Kidney (tissue), 13 donors: ENCODE measurements at regions not wholly inside any gene's neighbourhood (a gene's known extent, or its start where the extent isn't known, plus 50 kb on each side); places are given as distances from the start of the nearest gene placed in this dataset.

ENCODE experiments used
- DNase-seq, 5 donors: peaks; one replicate each; pipeline ENCODE4 v3.0.0-alpha.2; 2013 to 2020
- FAIRE-seq: peaks from 2 replicates; lab custom pipeline; 2012; peaks lifted over from hg19 to GRCh38; lab: Jason Lieb, UNC
- H3K27ac ChIP-seq, 2 donors: one replicate each; pipeline ENCODE4 v1.7.0; 2013; ENCODE audit warnings: low read depth in 2 of 2, low read length in 2 of 2, inconsistent platforms in 1 of 2
- H3K27me3 ChIP-seq: one replicate; pipeline ENCODE4 v1.7.1; 2013; ENCODE audit warnings: low read length, inconsistent platforms; ENCODE audit not compliant: control insufficient read depth, insufficient read depth
- H3K36me3 ChIP-seq, 3 donors: one replicate each; pipeline versions ENCODE4 v1.7.0 to v1.7.1; 2013; ENCODE audit warnings: low read length in 3 of 3, control low read depth in 1 of 3, inconsistent platforms in 1 of 3; ENCODE audit not compliant: insufficient read depth in 3 of 3, control insufficient read depth in 2 of 3
- H3K4me1 ChIP-seq, 3 donors: one replicate each; pipeline versions ENCODE4 v1.7.0 to v1.7.1; 2013; ENCODE audit warnings: low read length in 3 of 3, inconsistent platforms in 1 of 3, low read depth in 1 of 3; ENCODE audit not compliant: control insufficient read depth in 2 of 3, insufficient read depth in 2 of 3
- H3K4me3 ChIP-seq, 3 donors: one replicate each; pipeline versions ENCODE4 v1.7.0 to v1.8.1; 2013; ENCODE audit warnings: low read length in 3 of 3, control low read depth in 1 of 3, inconsistent platforms in 1 of 3
- H3K9ac ChIP-seq, 3 donors: one replicate each; pipeline versions ENCODE4 v1.7.0 to v1.7.1; 2013; ENCODE audit warnings: low read length in 3 of 3, control low read depth in 1 of 3, inconsistent platforms in 1 of 3
- H3K9me3 ChIP-seq, 3 donors: one replicate each; pipeline versions ENCODE4 v1.7.0 to v1.7.1; 2013; ENCODE audit warnings: low read length in 3 of 3, control low read depth in 1 of 3, inconsistent platforms in 1 of 3; ENCODE audit not compliant: control insufficient read depth in 2 of 3, insufficient read depth in 1 of 3
- CTCF ChIP-seq: IDR thresholded peaks from 3 replicates; pipeline ENCODE4 v1.5.1; 2012; ENCODE audit warnings: mild to moderate bottlenecking, moderate library complexity, borderline replicate concordance; ENCODE audit not compliant: insufficient read depth; ENCODE audit errors: extremely low read depth
- intact Hi-C: fragments of 100-400 bp; cut with DNase I; formaldehyde crosslinking; loops from one replicate; pipeline ENCODE4 v1.11.1; 2022
- donor health status: control.
- donor health status: control.
- donor health status: control.
- donor health status: control.
- donor health status: control.
- donor health status: DM: yes; HTN: yes; CAD: no.
- donor health status: Normal renal cell carcinoma (clear cell type).

- no peak for TF ChIP-seq CTCF
- no peaks in the 10 kb centered on the region for H3K4me1 ChIP-seq
- DNase-seq (no peak), FAIRE-seq (no peak)
- H3K9me3 ChIP-seq, result no peaks in the 10 kb centered on the region
- H3K27ac ChIP-seq, result no peak overlapping the region
- no peaks in the 10 kb centered on the region for H3K36me3 ChIP-seq
- H3K4me3 ChIP-seq, result no peak overlapping the region
- H3K9ac ChIP-seq, result no peak overlapping the region
- H3K27me3 ChIP-seq, result no peaks in the 10 kb centered on the region
- intact Hi-C loops, result no loop called here
Observed at GRCh38 chr3:165529451-165529850, 307.8 kb downstream of the BCHE start.

- intact Hi-C loops, result no loop called here
- no peaks in the 10 kb centered on the region for H3K4me1 ChIP-seq
- no peaks in the 10 kb centered on the region for H3K9me3 ChIP-seq
- TF ChIP-seq CTCF, result no peak
- no peaks in the 10 kb centered on the region for H3K36me3 ChIP-seq
- H3K27me3 ChIP-seq, result no peaks in the 10 kb centered on the region
- no peak overlapping the region for H3K27ac ChIP-seq
- no peak overlapping the region for H3K4me3 ChIP-seq
- FAIRE-seq (no peak), DNase-seq (no peak)
- H3K9ac ChIP-seq, result no peak overlapping the region
Observed at GRCh38 chr3:165526367-165526766, 310.9 kb downstream of the BCHE start.

GRCh38 chr3:165523801-165524200 is 313.4 kb downstream of the BCHE start:
- H3K27ac ChIP-seq, result no peak overlapping the region
- H3K4me1 ChIP-seq, result no peaks in the 10 kb centered on the region
- FAIRE-seq (no peak), DNase-seq (no peak)
- H3K9me3 ChIP-seq, result no peaks in the 10 kb centered on the region
- no peaks in the 10 kb centered on the region for H3K36me3 ChIP-seq
- H3K9ac ChIP-seq, result no peak overlapping the region
- no peak overlapping the region for H3K4me3 ChIP-seq
- H3K27me3 ChIP-seq, result no peaks in the 10 kb centered on the region
- intact Hi-C loops, result no loop called here
- TF ChIP-seq CTCF, result no peak

GRCh38 chr3:165522386-165522785 is 314.8 kb downstream of the BCHE start:
- Histone ChIP-seq H3K9ac (no peak overlapping the region), H3K4me1 (no peaks in the 10 kb centered on the region), H3K36me3 (no peaks in the 10 kb centered on the region), H3K4me3 (no peak overlapping the region), H3K27me3 (no peaks in the 10 kb centered on the region), H3K9me3 (no peaks in the 10 kb centered on the region), H3K27ac (no peak overlapping the region)
- FAIRE-seq (no peak), DNase-seq (no peak)
- intact Hi-C loops, result no loop called here
- TF ChIP-seq CTCF, result no peak
